22Rv1 (cell line): ENCODE measurements at regions not wholly inside any gene's neighbourhood (a gene's known extent, or its start where the extent isn't known, plus 50 kb on each side); places are given as distances from the start of the nearest gene placed in this dataset.
A peak's percentile ranks its signal among the peaks of the same experiment; 100 is the strongest.

Source experiments
- H3K27ac ChIP-seq: fragments of 450-650 bp; 2 replicates; pipeline ENCODE4 v1.5.1; 2017
- ZFX ChIP-seq: fragments of 450-650 bp; IDR thresholded peaks from 2 replicates; pipeline ENCODE4 v1.6.1; 2017; ENCODE audit warnings: antibody characterized with exemption, borderline replicate concordance
- TF ChIP-seq, protein P1 (sequence below): fragments of 450-650 bp; IDR thresholded peaks from 2 replicates; pipeline ENCODE4 v1.5.1; 2017; ENCODE audit warnings: mild to moderate bottlenecking

DNA sequence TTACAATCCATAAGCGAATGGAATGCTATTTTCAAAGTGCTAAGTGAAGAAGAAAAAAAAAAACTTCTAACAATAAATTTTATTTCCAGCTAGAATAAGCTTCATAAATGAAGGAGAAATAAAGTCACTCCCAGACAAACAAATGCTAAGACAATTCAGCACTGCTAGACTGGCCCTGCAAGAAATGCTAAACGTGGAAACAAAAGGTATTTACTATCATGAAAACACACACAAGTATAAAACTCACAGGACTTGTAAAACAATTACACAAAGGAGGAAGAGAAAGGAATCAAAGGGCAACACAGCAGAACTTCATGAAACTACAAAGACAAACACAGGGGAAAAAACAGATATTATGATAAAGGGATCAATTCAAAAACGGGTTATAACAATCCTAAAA lies 85.8 kb upstream of the NELL2 start:
- TF ChIP-seq, protein P1, sequence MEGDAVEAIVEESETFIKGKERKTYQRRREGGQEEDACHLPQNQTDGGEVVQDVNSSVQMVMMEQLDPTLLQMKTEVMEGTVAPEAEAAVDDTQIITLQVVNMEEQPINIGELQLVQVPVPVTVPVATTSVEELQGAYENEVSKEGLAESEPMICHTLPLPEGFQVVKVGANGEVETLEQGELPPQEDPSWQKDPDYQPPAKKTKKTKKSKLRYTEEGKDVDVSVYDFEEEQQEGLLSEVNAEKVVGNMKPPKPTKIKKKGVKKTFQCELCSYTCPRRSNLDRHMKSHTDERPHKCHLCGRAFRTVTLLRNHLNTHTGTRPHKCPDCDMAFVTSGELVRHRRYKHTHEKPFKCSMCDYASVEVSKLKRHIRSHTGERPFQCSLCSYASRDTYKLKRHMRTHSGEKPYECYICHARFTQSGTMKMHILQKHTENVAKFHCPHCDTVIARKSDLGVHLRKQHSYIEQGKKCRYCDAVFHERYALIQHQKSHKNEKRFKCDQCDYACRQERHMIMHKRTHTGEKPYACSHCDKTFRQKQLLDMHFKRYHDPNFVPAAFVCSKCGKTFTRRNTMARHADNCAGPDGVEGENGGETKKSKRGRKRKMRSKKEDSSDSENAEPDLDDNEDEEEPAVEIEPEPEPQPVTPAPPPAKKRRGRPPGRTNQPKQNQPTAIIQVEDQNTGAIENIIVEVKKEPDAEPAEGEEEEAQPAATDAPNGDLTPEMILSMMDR = no peak
- TF ChIP-seq ZFX = no peak
- no peak overlapping the region for H3K27ac ChIP-seq

DNA sequence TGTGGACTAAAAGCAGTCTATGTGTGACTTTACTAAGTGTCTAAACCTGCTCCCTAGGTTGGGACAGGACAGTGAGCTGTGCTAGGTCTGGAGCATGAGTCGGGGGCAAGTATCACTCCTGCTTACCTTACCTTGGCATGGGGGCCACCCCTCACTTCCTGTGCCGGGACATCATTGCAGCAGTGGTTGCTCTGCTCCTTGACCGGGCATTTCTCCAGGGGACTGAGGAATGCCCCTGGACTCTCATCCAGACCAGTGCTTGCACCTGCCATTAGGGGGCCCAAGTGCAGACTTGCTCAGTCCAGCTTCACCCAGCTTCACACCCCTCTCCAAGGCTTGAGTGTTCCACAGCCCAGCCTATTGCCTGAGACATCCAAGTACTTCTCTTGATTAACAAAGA lies 84.7 kb upstream of the NELL2 start:
- TF ChIP-seq, protein P1 = peak; percentile 30
- TF ChIP-seq ZFX = no peak
- no peak overlapping the region for H3K27ac ChIP-seq

DNA sequence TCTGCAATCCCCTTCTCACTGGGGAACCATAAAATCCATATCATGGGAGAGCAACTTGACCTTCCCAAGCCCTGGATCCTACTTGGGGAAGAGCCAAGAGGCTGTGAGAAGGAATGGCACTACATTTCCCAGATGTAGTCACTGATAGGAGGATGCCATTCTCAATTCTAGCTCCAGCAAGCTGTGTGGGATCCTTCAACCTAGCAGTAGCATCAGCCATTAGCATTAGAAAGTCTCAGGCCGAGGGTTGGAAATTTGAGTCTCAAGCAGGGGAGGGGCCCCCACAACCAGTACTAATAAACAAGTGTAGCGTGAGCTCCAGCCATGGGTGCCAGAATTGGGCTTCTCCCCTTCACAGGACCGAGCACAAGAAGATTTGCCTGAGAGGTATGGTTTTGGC lies 84.3 kb upstream of the NELL2 start:
- TF ChIP-seq, protein P1 = no peak
- TF ChIP-seq ZFX = no peak

DNA sequence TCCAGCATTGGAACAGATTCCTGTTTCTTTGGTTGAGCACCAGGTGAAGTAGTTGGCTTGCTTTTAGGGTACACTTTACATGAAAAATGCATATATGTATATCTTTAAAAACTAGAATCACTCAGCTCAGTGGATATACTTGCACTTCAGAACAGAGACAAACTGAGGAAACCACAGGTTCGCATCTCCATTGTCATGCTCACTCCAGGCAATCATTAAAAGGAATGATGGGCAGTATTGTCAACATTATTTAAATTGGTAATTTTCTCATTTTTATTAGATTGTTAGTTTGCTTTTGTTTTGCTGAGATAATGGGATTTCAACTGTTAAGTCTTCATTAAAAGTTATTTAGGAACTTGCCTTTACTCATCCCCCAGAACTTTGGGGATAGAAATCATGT lies 71.0 kb upstream of the NELL2 start:
- no peak for TF ChIP-seq ZFX
- TF ChIP-seq, protein P1 = no peak
- no peak overlapping the region for H3K27ac ChIP-seq

More for the DNA sequence above, 84.3 kb upstream of the NELL2 start:
- H3K27ac ChIP-seq = no peak overlapping the region

DNA sequence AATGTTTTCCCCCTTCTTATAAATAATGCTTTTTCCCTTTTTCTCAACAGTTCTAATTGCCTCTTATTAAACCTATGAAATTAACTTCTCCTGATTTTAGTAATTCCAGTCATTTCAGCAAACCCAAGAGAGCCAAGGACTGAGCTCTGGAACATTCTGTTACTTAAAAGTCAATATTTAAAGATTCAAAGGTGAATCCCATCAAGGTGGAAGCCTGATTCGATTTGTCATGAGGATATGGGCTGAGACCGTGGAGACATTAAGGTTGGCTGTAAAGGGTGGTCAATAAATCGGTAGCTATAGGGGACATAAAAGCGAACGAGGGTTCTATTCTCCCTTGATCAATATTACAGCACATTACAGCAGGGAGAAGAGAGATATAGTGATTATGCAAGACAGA lies 66.6 kb upstream of the NELL2 start:
- TF ChIP-seq, protein P1 = no peak
- TF ChIP-seq ZFX = no peak

DNA sequence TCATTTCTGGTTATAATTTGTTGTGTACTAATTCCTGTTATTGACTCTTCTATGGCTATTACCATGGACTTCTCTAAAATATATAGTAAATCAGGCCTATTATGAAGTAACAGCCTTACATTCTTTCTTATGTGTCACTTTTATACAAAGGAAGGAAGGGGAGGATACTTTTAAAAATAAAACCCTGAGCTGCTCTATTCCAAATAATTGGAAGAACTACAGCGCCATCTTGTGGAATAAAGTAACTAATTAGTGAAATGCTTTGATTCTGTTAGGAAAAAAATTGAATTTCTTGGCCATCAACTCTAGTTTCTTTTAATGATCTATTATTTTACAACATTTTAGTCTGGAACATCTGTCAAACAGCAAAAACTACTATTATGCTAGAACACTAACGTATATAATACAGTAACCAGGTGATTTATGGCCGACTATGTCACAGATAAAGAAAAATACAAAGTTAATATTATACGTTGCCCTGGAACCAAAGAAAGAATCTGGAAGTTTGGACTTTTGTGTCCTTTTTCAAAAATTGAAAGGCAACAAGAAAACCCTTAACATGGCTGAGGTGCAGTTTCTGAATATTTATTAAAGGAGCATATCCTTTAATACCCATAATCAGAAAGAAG lies 55.0 kb upstream of the NELL2 start:
- H3K27ac ChIP-seq = no peak overlapping the region
- TF ChIP-seq ZFX = no peak
- TF ChIP-seq, protein P1 = peak; percentile 82

More for the DNA sequence above, 66.6 kb upstream of the NELL2 start:
- no peak overlapping the region for H3K27ac ChIP-seq

DNA sequence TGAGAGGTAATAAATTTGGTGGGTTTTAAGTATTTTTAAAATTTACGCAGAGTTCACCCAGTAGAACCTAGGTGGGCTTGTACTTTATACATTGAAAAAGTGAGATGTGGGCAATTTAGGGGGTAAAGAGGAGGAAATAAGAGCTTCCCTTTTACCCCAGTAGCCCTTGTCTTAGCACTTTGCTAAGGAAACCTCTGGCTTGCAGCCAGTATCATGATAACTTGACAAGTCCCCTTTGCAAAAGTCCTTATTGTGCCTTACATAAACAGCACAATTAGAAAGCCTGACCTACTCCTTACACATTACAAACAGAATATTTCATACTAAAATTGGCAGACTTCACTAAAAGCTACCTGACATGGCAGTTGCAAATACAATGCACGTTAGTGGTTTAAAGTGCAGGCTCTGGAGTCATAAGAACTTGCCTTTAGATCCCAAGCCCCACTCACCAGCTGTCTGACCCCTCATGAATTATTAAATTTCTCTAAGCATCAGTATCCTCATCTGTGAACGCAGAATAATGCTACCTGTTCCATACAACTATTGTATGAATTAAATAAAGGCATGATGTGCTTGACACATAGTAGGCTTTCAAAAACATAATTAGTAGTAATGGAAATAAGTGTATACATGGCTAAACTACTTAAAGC lies 53.2 kb upstream of the NELL2 start:
- no peak for TF ChIP-seq ZFX
- TF ChIP-seq, protein P1 = no peak
- no peak overlapping the region for H3K27ac ChIP-seq
